ENCODE measurements at regions not wholly inside any gene's neighbourhood (a gene's known extent, or its start where the extent isn't known, plus 50 kb on each side); places are given as distances from the start of the nearest gene placed in this dataset.

GRCh38 chr7:27398851-27399250 is 156.2 kb downstream of the EVX1 start:
- Histone ChIP-seq H3K4me2 (ENCODE audit: insufficient read depth in 1 of 2, low read depth in 2 of 2, low read length in 2 of 2) (no peak overlapping the region), H2BK12ac (ENCODE audit: low read depth, low read length) (no peak overlapping the region), H3K56ac (replicated peaks; ENCODE audit: insufficient read length, low read depth, low read length) (no peak overlapping the region), H4K8ac (ENCODE audit: extremely low read depth, insufficient read depth, low read length) (no peak overlapping the region), H2BK15ac (ENCODE audit: low read length) (no peak overlapping the region), H3K4me1 (replicated peaks in 1 of 4; ENCODE audit: control insufficient read depth in 3 of 4, insufficient read depth in 4 of 4, low read length in 3 of 4) (no peaks in the 10 kb centered on the region), H2BK5ac (ENCODE audit: low read depth, low read length) (no peak overlapping the region), H2AFZ (ENCODE audit: low read length) (no peak overlapping the region), H3K27me3 (replicated peaks in 1 of 4; ENCODE audit: control insufficient read depth in 3 of 4, extremely low read depth in 1 of 4, insufficient read depth in 3 of 4, low read length in 3 of 4) (no peaks in the 10 kb centered on the region; a peak in 1 of 7 replicates), H3K23ac (ENCODE audit: insufficient read length) (no peak overlapping the region), H3K23me2 (ENCODE audit: low read depth, low read length) (no peaks in the 10 kb centered on the region), H2AK5ac (ENCODE audit: low read depth, low read length) (no peak overlapping the region), H3K4me3 (ENCODE audit: extremely low read depth in 1 of 4, insufficient read depth in 2 of 4, low read depth in 3 of 4, low read length in 4 of 4) (no peak overlapping the region), H4K20me1 (replicated peaks in 1 of 2; ENCODE audit: control insufficient read depth in 1 of 2, insufficient read depth in 2 of 2, low read length in 2 of 2) (no peaks in the 10 kb centered on the region), H3K27ac (ENCODE audit: low read depth, low read length) (no peak overlapping the region), H3K36me3 (ENCODE audit: control insufficient read depth in 2 of 4, insufficient read depth in 4 of 4, low read length in 3 of 4) (no peaks in the 10 kb centered on the region), H4K91ac (replicated peaks; ENCODE audit: insufficient read length, low read length) (no peak overlapping the region), H3K9ac (replicated peaks in 1 of 4; ENCODE audit: extremely low read depth in 1 of 4, low read depth in 3 of 4, low read length in 3 of 4) (no peak overlapping the region), H3K9me3 (ENCODE audit: insufficient read depth in 2 of 2, low read depth in 1 of 2, low read length in 1 of 2) (no peaks in the 10 kb centered on the region), H3K79me1 (ENCODE audit: low read depth, low read length) (no peaks in the 10 kb centered on the region), H2BK20ac (ENCODE audit: low read length) (no peak overlapping the region), H2BK120ac (replicated peaks; ENCODE audit: low read depth, low read length) (no peak overlapping the region), H4K5ac (ENCODE audit: insufficient read length, low read depth, low read length) (no peak overlapping the region), H3K4ac (replicated peaks; ENCODE audit: insufficient read length, low read depth, low read length) (no peak overlapping the region), H3K79me2 (ENCODE audit: control insufficient read depth in 1 of 2, insufficient read depth in 2 of 2, low read length in 2 of 2) (no peaks in the 10 kb centered on the region), H3K18ac (ENCODE audit: extremely low read depth, low read length) (no peak overlapping the region), H3K14ac (ENCODE audit: insufficient read length) (no peak overlapping the region)
- no peak for FAIRE-seq
- 81% methylated on average over 3 of the region's 3 CpGs; no CpG with 5 or more reads in 1 of the 2 experiments for WGBS, 2 experiments (ENCODE audit: extremely low coverage in 1 of 2, insufficient coverage in 1 of 2, insufficient read length in 1 of 2, insufficient replicate concordance in 2 of 2, low coverage in 1 of 2, low lambda C conversion rate in 2 of 2, missing lambda C conversion rate in 1 of 2)
- POLR2A ChIA-PET (ENCODE audit: partially characterized antibody) = interaction anchor here (0.6 kb wide), 1 partner anchor 143 kb away, joined by 3 read pairs; no protein-coding TSS in a partner anchor
- CTCF ChIA-PET (ENCODE audit: partially characterized antibody) = interaction anchor here (0.7 to 1.5 kb wide), 2 partner anchors 375 to 663 kb away, joined by 4 to 5 read pairs; no protein-coding TSS in a partner anchor
- no peak for DNase-seq (ENCODE audit: low read depth in 1 of 2, low spot score in 2 of 2)
- TF ChIP-seq CBX8 (IDR thresholded peaks at IDR 0.05; ENCODE audit: borderline replicate concordance, low read depth, low read length) (no peak), SRF (IDR thresholded peaks at IDR 0.05; ENCODE audit: low read depth, low read length) (no peak), SIRT6 (IDR thresholded peaks at IDR 0.05; ENCODE audit: low read length) (no peak), SUZ12 (IDR thresholded peaks at IDR 0.05; ENCODE audit: low read length) (no peak)
